ENCODE measurements at regions not wholly inside any gene's neighbourhood (a gene's known extent, or its start where the extent isn't known, plus 50 kb on each side); places are given as distances from the start of the nearest gene placed in this dataset.
"Not testable (repeated sequence)": the region's sequence is repeated elsewhere in the genome, so short reads cannot be mapped to it uniquely, and the experiment has no call there.

GRCh38 chr9:84054341-84055010 lies 73.9 kb downstream of the RMI1 start:
- no peak for DNase-seq (ENCODE audit: low read depth in 2 of 2)

GRCh38 chr9:84057662-84058061 lies 77.1 kb downstream of the RMI1 start:
- no peak for DNase-seq (ENCODE audit: low read depth in 2 of 2)

- DNase-seq (ENCODE audit: low read depth in 2 of 2): no peak
These were observed 79.3 kb downstream of the RMI1 start for GRCh38 chr9:84059936-84060335.

- DNase-seq (ENCODE audit: low read depth in 2 of 2): no peak
These were observed 81.1 kb downstream of the RMI1 start for GRCh38 chr9:84061613-84062193.

- no peak for DNase-seq (ENCODE audit: low read depth in 2 of 2)
These were observed 81.9 kb downstream of the RMI1 start for GRCh38 chr9:84062538-84062937.

GRCh38 chr9:84067821-84068220 lies 87.2 kb downstream of the RMI1 start:
- no peak for DNase-seq (ENCODE audit: low read depth in 2 of 2)

- DNase-seq (ENCODE audit: low read depth in 2 of 2): no peak
These were observed 88.3 kb downstream of the RMI1 start for GRCh38 chr9:84068872-84069271.

- no peak for DNase-seq (ENCODE audit: low read depth in 2 of 2)
These were observed 90.0 kb downstream of the RMI1 start for GRCh38 chr9:84070590-84070989.

- DNase-seq (ENCODE audit: low read depth in 2 of 2): no peak
These were observed 92.1 kb downstream of the RMI1 start for GRCh38 chr9:84072621-84073180.

GRCh38 chr9:84075004-84075403 lies 94.4 kb downstream of the RMI1 start:
- no peak for DNase-seq (ENCODE audit: low read depth in 2 of 2)

GRCh38 chr9:84076384-84076783 lies 95.8 kb downstream of the RMI1 start:
- DNase-seq (ENCODE audit: low read depth in 2 of 2): no peak

GRCh38 chr9:84077816-84078215 lies 97.2 kb downstream of the RMI1 start:
- not testable (repeated sequence) for DNase-seq (ENCODE audit: low read depth in 2 of 2)

GRCh38 chr9:84079994-84080393 lies 99.4 kb downstream of the RMI1 start:
- DNase-seq (ENCODE audit: low read depth in 2 of 2): no peak

GRCh38 chr9:84101964-84102632 lies 121.5 kb downstream of the RMI1 start:
- DNase-seq (ENCODE audit: low read depth in 2 of 2): no peak

GRCh38 chr9:84103651-84104377 lies 123.2 kb downstream of the RMI1 start:
- DNase-seq (ENCODE audit: low read depth in 2 of 2): no peak

GRCh38 chr9:84107081-84107480 lies 126.5 kb downstream of the RMI1 start:
- DNase-seq (ENCODE audit: low read depth in 2 of 2): no peak

- DNase-seq (ENCODE audit: low read depth in 2 of 2): no peak
These were observed 127.4 kb downstream of the RMI1 start for GRCh38 chr9:84107995-84108394.

GRCh38 chr9:84111726-84112125 lies 131.1 kb downstream of the RMI1 start:
- DNase-seq (ENCODE audit: low read depth in 2 of 2): no peak

- DNase-seq (ENCODE audit: low read depth in 2 of 2): no peak
These were observed 141.5 kb downstream of the RMI1 start for GRCh38 chr9:84121991-84122523.

- DNase-seq (ENCODE audit: low read depth in 2 of 2): no peak
These were observed 142.0 kb downstream of the RMI1 start for GRCh38 chr9:84122572-84122971.

GRCh38 chr9:84123648-84124406 lies 143.2 kb downstream of the RMI1 start:
- DNase-seq (ENCODE audit: low read depth in 2 of 2): no peak

Data from stimulated activated CD4-positive, alpha-beta T cell treated with anti-CD3 and anti-CD28 coated beads, Interleukin-1b, Interleukin-23, amount 100 ng/mL, for 4 hours (primary cell).